NCI-H2227 (cell line): ENCODE measurements at regions not wholly inside any gene's neighbourhood (a gene's known extent, or its start where the extent isn't known, plus 50 kb on each side); places are given as distances from the start of the nearest gene placed in this dataset.

Experiments
- DNase-seq: peaks from one replicate; lab custom pipeline; 2025; ENCODE audit not compliant: unreplicated experiment; lab: John Stamatoyannopoulos, UW

GRCh38 chr2:15763822-15764682 is 172.4 kb downstream of the DDX1 start:
- no peak for DNase-seq

- no peak for DNase-seq
These were observed 173.0 kb downstream of the DDX1 start for GRCh38 chr2:15764683-15765011.

DNA sequence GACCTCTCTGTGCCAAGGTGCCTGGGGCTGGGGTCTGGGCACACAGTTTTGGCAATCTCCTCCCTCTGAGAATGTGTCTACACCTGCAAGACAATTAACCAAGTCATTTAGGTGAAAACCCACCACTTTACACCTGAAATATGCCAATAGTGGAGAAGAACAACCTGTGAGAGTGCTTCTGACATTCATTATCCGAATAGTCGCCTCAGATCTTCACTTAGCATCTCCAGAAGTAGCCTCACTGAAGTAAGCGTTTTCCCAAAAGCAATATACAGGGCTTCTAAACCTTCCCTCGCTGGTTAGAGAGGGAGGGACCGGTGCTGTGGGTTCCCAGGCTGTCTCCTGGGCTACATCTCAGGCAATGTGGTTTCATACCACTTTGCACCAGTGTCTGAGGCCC is 173.5 kb downstream of the DDX1 start:
- no peak for DNase-seq

DNA sequence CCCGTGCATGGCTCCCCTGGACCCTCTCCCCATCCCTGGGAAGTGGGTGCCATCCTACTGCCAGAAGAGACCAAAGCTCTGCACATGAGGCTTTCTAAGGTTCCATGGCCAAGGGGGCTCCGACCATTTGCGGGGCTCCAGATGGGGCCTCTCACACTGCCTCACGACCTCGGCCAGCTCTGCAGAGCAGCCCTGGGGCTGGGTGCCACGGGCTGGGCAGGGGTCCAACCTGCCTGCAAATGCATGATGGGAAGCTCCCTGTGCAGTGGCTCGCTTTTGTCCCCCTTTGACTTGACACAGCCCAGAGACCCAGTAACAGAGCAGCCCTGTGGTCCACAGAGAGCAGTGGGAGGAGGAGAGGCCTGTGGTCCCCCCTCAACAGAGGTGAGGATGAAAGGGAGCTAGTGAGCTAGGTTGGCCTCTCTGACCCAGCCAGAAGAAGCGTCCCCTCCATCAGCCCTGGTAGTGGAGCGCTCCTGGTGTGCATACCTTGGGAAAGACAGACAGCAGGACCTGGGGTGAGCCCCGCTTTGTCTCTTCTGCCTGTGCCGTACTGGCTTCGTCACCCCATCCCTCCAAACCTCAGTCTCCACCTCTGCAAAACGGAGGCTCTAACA is 174.1 kb downstream of the DDX1 start:
- DNase-seq: no peak

DNA sequence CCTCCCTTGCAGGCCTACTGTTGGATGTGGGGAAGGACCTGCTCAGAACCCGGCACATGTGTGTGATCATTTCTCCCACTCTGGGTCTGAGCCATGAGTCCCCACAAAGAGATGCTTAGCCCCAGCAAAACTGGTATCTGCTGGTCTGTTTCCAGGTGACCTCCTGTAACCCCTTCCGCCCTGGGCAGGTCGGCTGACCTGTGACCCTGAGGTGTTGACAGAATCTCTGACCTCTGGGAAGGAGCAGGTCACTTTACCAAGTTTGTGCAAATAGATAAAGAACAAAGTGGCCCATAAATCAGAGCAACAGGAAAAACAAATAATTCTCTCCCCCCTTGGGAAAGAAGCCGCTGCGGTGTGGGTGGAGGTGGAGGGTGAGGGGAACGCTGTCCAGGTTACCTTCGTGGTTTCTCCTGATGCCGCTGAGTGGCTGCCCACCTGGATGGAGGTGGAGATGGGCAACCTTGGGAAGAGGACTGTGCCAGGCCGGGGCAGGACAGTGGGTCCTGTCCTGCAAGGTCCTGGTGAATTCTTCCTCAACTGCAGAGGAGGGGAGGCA is 174.0 kb upstream of the MYCN start:
- no peak for DNase-seq

DNA sequence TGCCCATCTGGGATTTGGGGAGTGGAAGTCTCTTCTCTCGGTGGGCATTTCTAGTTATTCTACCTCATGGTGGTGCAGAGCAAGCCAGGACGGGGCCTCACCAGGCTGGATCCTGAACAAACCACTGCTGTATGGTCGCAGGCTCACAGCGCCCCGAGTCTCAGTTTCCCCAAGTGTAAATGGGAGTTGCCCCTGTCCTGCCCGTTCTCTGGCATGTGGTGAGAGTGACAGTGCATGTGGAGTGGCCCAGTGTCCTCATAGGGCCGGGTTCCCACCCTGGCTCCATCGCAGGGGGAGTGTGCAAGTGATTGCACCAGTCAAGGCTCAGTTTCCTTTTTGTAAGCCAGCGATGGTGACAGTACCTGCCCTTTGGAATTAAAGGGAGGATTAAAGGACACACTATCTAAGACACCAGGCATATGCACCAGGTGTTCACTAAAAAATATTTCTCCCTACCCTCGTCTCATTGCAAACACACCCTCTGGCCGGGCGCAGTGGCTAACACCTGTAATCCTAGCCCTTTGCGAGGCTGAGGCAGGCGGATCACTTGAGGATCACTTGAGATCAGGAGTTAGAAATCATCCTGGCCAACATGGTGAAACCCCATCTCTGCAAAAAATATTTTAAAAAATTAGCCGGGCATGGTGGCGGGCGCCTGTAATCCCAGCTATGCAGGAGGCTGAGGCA is 173.3 kb upstream of the MYCN start:
- no peak for DNase-seq

GRCh38 chr2:15767679-15768078 is 172.7 kb upstream of the MYCN start:
- DNase-seq: no peak

GRCh38 chr2:15768142-15768541 is 172.2 kb upstream of the MYCN start:
- no peak for DNase-seq

- DNase-seq: peak; percentile 5
These were observed 171.7 kb upstream of the MYCN start for GRCh38 chr2:15768615-15769014.

DNA sequence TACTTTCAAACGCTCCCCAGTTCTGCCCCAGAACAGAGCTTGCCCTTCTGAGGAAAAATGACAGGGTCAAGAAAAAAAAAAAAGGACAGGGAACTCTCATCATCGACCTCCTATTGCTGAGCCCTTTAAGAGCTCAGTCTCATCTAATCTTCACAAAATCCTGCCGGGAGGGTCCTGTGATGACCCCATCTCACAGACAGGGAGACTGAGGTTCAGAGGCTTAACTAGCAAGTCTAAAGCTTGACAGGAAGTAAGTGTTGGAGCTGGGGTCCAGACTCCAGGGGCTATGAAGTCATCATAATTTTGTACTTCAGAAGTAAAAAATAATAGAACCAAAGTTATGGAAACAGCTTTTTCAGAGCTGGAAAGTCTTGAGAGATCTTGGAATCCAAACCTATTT is 171.1 kb upstream of the MYCN start:
- no peak for DNase-seq

GRCh38 chr2:15769676-15770547 is 170.4 kb upstream of the MYCN start:
- DNase-seq: no peak

DNA sequence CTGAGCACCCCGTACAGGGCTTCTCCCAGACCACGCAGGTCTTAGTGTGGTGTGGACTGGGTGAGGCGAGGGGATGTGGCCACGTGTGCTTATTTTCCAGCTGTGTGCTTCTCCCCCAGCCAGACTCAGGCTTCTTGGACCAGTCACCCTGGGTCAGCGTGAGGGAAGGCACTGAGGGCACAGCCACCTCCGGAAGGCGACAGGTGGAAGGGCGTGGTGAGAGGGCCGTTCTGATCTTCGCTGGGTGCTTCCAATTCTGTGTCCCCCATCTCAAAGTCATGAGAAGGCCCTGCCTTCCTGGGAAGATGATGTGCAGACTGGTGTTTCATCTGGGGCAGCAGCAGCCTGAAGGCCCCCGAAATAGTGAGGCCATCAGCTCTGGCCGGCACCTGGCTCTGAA is 169.7 kb upstream of the MYCN start:
- DNase-seq: no peak

DNA sequence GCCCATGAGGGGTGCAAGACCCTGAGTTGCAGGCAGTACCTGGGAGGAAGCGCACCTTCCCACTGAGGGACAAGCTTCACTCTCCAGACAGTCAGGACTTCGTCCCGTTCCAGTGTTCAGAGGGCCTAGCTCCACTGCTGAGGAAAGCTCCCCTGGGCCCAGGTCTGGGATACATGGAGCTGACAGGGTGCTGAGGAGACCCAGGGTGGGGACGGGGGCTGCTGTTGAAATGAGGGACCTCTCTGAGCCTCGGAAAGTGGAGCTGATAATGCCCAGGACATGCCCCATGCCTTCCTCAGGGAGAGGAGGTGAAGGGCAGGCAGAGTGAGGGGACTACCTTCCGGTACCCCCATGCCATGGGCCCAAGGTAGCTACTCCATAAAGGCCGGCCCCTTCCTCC is 169.2 kb upstream of the MYCN start:
- DNase-seq: no peak

DNA sequence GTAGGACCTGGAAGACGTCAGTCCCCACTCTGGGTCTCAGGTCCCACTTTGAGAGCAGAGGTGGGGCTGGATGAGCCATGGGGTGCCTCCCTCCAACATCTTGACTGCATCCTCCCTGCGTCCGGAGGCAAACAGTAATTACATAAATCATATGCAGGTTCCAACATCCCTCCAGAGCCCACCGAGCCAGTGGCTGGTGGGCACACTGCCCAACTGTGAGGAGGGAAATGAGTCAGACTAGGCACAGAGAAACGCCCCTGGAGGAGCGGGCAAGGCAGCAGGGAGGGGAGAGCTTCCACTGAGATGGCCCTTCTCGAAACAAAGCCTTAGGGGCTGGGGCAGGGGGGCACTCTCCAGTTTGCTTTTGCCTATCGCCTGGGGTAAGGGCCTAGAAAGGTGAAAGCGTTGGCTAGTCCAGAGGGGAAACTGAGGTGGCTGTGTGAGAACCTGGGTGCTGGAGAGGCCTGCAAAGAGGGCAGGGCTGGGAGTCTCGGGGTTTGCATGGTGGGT is 168.2 kb upstream of the MYCN start:
- no peak for DNase-seq

GRCh38 chr2:15772681-15773080 is 167.7 kb upstream of the MYCN start:
- DNase-seq: no peak

DNA sequence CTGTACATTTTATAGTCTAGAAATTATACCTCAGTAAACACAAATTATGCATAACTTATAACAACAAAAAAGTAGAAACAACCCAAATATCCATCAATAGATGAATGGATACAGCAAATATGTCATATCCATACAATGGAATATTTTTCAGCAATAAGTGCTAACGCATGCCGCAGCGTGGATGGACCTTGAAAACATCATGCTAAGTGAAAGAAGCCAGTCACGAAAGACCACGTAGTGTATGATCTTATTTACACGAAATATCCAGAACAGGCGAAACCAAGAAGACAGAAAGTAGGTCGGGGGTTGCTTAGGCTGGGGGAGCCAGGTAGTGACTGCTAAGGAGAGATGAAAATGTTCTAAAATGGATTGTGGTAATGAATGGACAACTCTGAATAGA is 167.1 kb upstream of the MYCN start:
- no peak for DNase-seq

GRCh38 chr2:15773846-15774245 is 166.5 kb upstream of the MYCN start:
- DNase-seq: no peak

DNA sequence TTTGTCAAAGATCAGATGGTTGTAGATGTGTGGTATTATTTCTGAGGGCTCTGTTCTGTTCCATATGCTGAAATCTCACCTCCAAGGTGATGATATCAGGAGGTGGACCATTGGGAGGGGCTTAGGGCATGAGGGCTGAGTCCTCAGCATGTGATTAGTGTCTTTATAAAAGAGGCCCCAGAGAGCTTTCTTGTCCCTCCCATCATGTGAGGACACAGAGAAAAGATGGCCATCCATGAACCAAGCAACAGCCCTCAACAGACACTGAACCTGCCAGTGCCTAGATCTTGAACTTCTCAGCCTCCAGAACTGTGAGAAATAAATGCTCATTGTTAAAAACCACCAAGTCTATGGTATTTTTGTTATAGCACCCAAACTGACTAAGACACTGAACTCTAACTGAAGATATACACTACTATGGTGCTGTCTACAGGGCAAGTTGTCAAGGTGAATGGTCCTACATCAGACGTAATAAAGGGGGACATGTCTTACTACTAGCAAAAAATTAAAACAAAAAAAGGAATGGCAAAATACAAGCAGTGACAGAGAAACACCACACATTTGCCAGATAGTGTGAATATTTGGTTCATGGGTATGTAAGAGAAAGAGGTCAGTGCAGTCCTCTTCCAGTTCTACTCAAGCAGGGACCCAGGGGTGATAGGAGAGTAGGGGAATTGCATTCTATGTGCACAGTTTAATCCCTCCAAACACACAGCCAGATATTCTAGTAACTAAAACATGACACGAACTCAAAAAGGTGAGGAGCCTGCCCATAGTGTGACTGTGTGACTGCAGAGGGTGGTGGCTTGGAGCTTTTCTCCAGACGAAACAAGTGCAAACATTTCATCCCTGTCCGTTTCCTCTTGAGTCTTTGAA is 164.4 kb upstream of the MYCN start:
- no peak for DNase-seq

- DNase-seq: no peak
These were observed 163.8 kb upstream of the MYCN start for GRCh38 chr2:15776629-15776919.
